Left colon (tissue), 2 donors: ENCODE measurements at regions not wholly inside any gene's neighbourhood (a gene's known extent, or its start where the extent isn't known, plus 50 kb on each side); places are given as distances from the start of the nearest gene placed in this dataset.
"Not testable (repeated sequence)": the region's sequence is repeated elsewhere in the genome, so short reads cannot be mapped to it uniquely, and the experiment has no call there.

Experiments used
- ATAC-seq: fragments of 200-7000 bp; cut with Tn5 transposase; one replicate; pipeline ENCODE4 v1.9.1; 2020; ENCODE audit warnings: mild to moderate bottlenecking, moderate library complexity
- DNase-seq, 2 donors: peaks; one replicate each; pipeline ENCODE4 v3.0.0-alpha.2; 2020
- intact Hi-C, 2 donors: fragments of 100-400 bp; cut with DNase I in 1 of 2; cut with micrococcal nuclease in 1 of 2; formaldehyde crosslinking; loops; one replicate each; pipeline versions ENCODE4 v1.11.2 to v1.14.0; 2022; cut with DNase I, micrococcal nuclease
- donor health status: DM: no; HTN: no; CAD: no.
- donor health status: DM: yes; HTN: yes; CAD: no.

- intact Hi-C loops, result no loop called here
- no peak for DNase-seq
- ATAC-seq, result no peak
Observed at GRCh38 chr13:71309905-71310304, 557.1 kb downstream of the DACH1 start.

- ATAC-seq (no peak), DNase-seq (no peak)
- intact Hi-C loops, result no loop called here
Observed at GRCh38 chr13:71306821-71307220, 560.2 kb downstream of the DACH1 start.

GRCh38 chr13:71304861-71305260, 562.1 kb downstream of the DACH1 start:
- ATAC-seq, result peak; percentile 40
- intact Hi-C loops, result no loop called here
- no peak for DNase-seq

- ATAC-seq (no peak), DNase-seq (no peak)
- intact Hi-C loops, result no loop called here
Observed at GRCh38 chr13:71303144-71303543, 563.9 kb downstream of the DACH1 start.

GRCh38 chr13:71300602-71301001, 566.4 kb downstream of the DACH1 start:
- intact Hi-C loops, result no loop called here
- DNase-seq (no peak), ATAC-seq (no peak)

GRCh38 chr13:71291842-71292146, 575.2 kb downstream of the DACH1 start:
- no peak for DNase-seq

GRCh38 chr13:71290963-71291841, 575.8 kb downstream of the DACH1 start:
- peak; percentile 84 for ATAC-seq
- DNase-seq, result peak; percentile 27 to 33
- intact Hi-C loops, result no loop called here

More at GRCh38 chr13:71291842-71292146, 575.2 kb downstream of the DACH1 start:
- ATAC-seq, result no peak
- intact Hi-C loops, result no loop called here

GRCh38 chr13:71289980-71290379, 577.0 kb downstream of the DACH1 start:
- ATAC-seq, intact Hi-C loops, DNase-seq: not testable (repeated sequence)

GRCh38 chr13:71285700-71286099, 581.3 kb downstream of the DACH1 start:
- intact Hi-C loops, result no loop called here
- ATAC-seq (no peak), DNase-seq (no peak)

GRCh38 chr13:71278512-71278911, 588.5 kb downstream of the DACH1 start:
- DNase-seq, result no peak
- intact Hi-C loops, result no loop called here
- no peak for ATAC-seq

GRCh38 chr13:71274923-71275608, 591.9 kb downstream of the DACH1 start:
- intact Hi-C loops, result no loop called here
- ATAC-seq, result no peak
- no peak for DNase-seq

GRCh38 chr13:71261256-71261655, 605.7 kb downstream of the DACH1 start:
- ATAC-seq (no peak), DNase-seq (no peak)
- intact Hi-C loops, result no loop called here

GRCh38 chr13:71260246-71260645, 606.8 kb downstream of the DACH1 start:
- intact Hi-C loops, result no loop called here
- ATAC-seq (no peak), DNase-seq (no peak)

GRCh38 chr13:71255633-71256032, 611.4 kb downstream of the DACH1 start:
- DNase-seq, result no peak
- no peak for ATAC-seq
- intact Hi-C loops, result no loop called here

- intact Hi-C loops, result no loop called here
- no peak for DNase-seq
- ATAC-seq, result no peak
Observed at GRCh38 chr13:71254384-71254783, 612.6 kb downstream of the DACH1 start.

GRCh38 chr13:71252184-71252704, 614.8 kb downstream of the DACH1 start:
- DNase-seq (no peak), ATAC-seq (peak; percentile 42)
- intact Hi-C loops, result no loop called here

GRCh38 chr13:71251292-71251951, 615.6 kb downstream of the DACH1 start:
- no peak for ATAC-seq

GRCh38 chr13:71249011-71249410, 618.0 kb downstream of the DACH1 start:
- intact Hi-C loops, result no loop called here
- ATAC-seq, result no peak

More at GRCh38 chr13:71251292-71251951, 615.6 kb downstream of the DACH1 start:
- DNase-seq, result no peak
- intact Hi-C loops, result no loop called here

GRCh38 chr13:71244161-71244560, 622.8 kb downstream of the DACH1 start:
- ATAC-seq (no peak), DNase-seq (no peak)
- intact Hi-C loops, result no loop called here

More at GRCh38 chr13:71249011-71249410, 618.0 kb downstream of the DACH1 start:
- no peak for DNase-seq

- DNase-seq (no peak), ATAC-seq (no peak)
- intact Hi-C loops, result no loop called here
Observed at GRCh38 chr13:71242201-71242600, 624.8 kb downstream of the DACH1 start.
